ENCODE measurements at regions not wholly inside any gene's neighbourhood (a gene's known extent, or its start where the extent isn't known, plus 50 kb on each side); places are given as distances from the start of the nearest gene placed in this dataset.

DNA sequence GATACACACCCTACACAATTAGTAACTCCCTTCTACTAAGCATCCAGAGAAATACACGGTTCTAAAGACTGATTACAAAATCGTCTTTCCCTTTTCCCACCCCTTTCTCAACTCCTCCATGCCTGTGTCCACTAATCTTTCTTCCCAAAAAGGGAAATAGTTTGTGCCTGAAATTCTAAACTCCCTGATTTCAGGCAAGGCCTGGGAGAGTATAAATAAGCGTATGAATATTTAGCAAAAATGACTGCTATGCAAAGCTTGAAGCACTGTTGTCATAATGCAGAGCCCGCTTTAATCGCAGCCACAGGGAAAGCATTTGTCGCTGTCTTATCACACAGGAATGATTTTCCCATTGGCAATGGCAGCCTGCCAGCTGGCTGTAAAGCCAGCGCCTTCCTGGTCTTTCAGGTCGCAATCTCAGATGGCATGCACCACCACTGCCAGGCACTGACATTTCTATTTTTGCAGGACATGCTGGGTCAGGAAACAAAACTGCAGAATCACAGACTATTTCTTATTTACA, 142.9 kb upstream of the PCGF5 start:
- DNase-seq (ENCODE audit: low read depth, low spot score) (no peak), FAIRE-seq (peak; percentile 29)
- Histone ChIP-seq H3K9ac (ENCODE audit: control insufficient read depth, extremely low read depth, insufficient read depth, low read length) (no peak overlapping the region), H3K27me3 (ENCODE audit: control insufficient read depth, extremely low read depth, insufficient read depth, low read length) (peaks cover 21% of the 10 kb centered on the region), H4K20me1 (ENCODE audit: control insufficient read depth, extremely low read depth, insufficient read depth, low read length) (no peaks in the 10 kb centered on the region), H2AFZ (ENCODE audit: control insufficient read depth, low read length) (no peak overlapping the region), H3K4me1 (ENCODE audit: control insufficient read depth, extremely low read depth, insufficient read depth, low read length) (peaks cover 4% of the 10 kb centered on the region), H3K9me1 (ENCODE audit: control insufficient read depth, extremely low read depth, insufficient read depth, low read length) (no peaks in the 10 kb centered on the region), H3K27ac (ENCODE audit: control insufficient read depth, insufficient read depth, low read length) (no peak overlapping the region), H3K79me2 (ENCODE audit: control insufficient read depth, insufficient read depth, low read length) (no peaks in the 10 kb centered on the region), H3K36me3 (ENCODE audit: control insufficient read depth in 2 of 2, extremely low read depth in 1 of 2, insufficient read depth in 2 of 2, low read length in 2 of 2) (no peaks in the 10 kb centered on the region), H3K4me2 (ENCODE audit: control insufficient read depth, extremely low read depth, insufficient read depth, low read depth, low read length) (peak overlapping the region; percentile 28), H3K9me3 (ENCODE audit: control insufficient read depth, low read depth, low read length) (no peaks in the 10 kb centered on the region), H3K4me3 (ENCODE audit: control insufficient read depth in 2 of 3, extremely low read depth in 1 of 3, insufficient read depth in 2 of 3, low read depth in 1 of 3, low read length in 3 of 3) (no peak overlapping the region)
- no peak for TF ChIP-seq EZH2 (IDR thresholded peaks at IDR 0.05; ENCODE audit: low read length)
- TF ChIP-seq, protein P1, sequence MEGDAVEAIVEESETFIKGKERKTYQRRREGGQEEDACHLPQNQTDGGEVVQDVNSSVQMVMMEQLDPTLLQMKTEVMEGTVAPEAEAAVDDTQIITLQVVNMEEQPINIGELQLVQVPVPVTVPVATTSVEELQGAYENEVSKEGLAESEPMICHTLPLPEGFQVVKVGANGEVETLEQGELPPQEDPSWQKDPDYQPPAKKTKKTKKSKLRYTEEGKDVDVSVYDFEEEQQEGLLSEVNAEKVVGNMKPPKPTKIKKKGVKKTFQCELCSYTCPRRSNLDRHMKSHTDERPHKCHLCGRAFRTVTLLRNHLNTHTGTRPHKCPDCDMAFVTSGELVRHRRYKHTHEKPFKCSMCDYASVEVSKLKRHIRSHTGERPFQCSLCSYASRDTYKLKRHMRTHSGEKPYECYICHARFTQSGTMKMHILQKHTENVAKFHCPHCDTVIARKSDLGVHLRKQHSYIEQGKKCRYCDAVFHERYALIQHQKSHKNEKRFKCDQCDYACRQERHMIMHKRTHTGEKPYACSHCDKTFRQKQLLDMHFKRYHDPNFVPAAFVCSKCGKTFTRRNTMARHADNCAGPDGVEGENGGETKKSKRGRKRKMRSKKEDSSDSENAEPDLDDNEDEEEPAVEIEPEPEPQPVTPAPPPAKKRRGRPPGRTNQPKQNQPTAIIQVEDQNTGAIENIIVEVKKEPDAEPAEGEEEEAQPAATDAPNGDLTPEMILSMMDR (optimal IDR thresholded peaks at IDR 0.05 in 1 of 3, IDR thresholded peaks at IDR 0.05 in 1 of 3, conservative IDR thresholded peaks at IDR 0.05 in 1 of 3; ENCODE audit: extremely low read depth in 1 of 3, insufficient read depth in 2 of 3, low read length in 3 of 3) = no peak
- dilution Hi-C loops (cut with MboI; ENCODE audit: extremely low pct_ligation_motif_present, low sequenced_read_pairs) = no loop called here

DNA sequence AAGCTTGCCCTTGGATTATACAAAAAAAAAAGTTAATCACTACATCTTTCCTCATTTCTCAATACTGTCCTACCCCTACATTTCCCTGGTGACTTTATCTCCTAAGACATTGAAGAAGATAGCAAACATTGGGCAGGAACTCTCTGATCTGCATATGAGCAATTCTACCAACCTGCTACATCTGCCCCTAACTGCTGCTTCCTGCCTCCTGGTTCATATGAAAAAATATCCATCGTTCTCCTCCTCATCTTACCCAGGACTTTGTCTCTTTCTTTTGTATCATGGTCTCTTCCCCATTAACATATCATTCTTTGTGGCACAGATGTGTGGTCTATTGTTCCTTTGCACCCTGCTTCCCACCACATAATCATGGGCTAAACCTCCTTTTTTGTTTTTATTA, 139.7 kb upstream of the PCGF5 start:
- no peak overlapping the region for H3K27ac ChIP-seq (ENCODE audit: control insufficient read depth, insufficient read depth, low read length)
- no peaks in the 10 kb centered on the region for H3K36me3 ChIP-seq (ENCODE audit: control insufficient read depth in 2 of 2, extremely low read depth in 1 of 2, insufficient read depth in 2 of 2, low read length in 2 of 2)
- H3K9ac ChIP-seq (ENCODE audit: control insufficient read depth, extremely low read depth, insufficient read depth, low read length) = no peak overlapping the region
- H3K4me1 ChIP-seq (ENCODE audit: control insufficient read depth, extremely low read depth, insufficient read depth, low read length) = peaks cover 4% of the 10 kb centered on the region
- TF ChIP-seq, protein P1 (optimal IDR thresholded peaks at IDR 0.05 in 1 of 3, IDR thresholded peaks at IDR 0.05 in 1 of 3, conservative IDR thresholded peaks at IDR 0.05 in 1 of 3; ENCODE audit: extremely low read depth in 1 of 3, insufficient read depth in 2 of 3, low read length in 3 of 3) = no peak
- TF ChIP-seq EZH2 (IDR thresholded peaks at IDR 0.05; ENCODE audit: low read length) = no peak
- no peaks in the 10 kb centered on the region for H4K20me1 ChIP-seq (ENCODE audit: control insufficient read depth, extremely low read depth, insufficient read depth, low read length)
- peaks cover 21% of the 10 kb centered on the region for H3K27me3 ChIP-seq (ENCODE audit: control insufficient read depth, extremely low read depth, insufficient read depth, low read length)
- no peak overlapping the region for H3K4me3 ChIP-seq (ENCODE audit: control insufficient read depth in 2 of 3, extremely low read depth in 1 of 3, insufficient read depth in 2 of 3, low read depth in 1 of 3, low read length in 3 of 3)
- dilution Hi-C loops (cut with MboI; ENCODE audit: extremely low pct_ligation_motif_present, low sequenced_read_pairs) = no loop called here
- H3K9me3 ChIP-seq (ENCODE audit: control insufficient read depth, low read depth, low read length) = no peaks in the 10 kb centered on the region
- FAIRE-seq = no peak
- H3K79me2 ChIP-seq (ENCODE audit: control insufficient read depth, insufficient read depth, low read length) = no peaks in the 10 kb centered on the region
- no peak for DNase-seq (ENCODE audit: low read depth, low spot score)
- no peaks in the 10 kb centered on the region for H3K9me1 ChIP-seq (ENCODE audit: control insufficient read depth, extremely low read depth, insufficient read depth, low read length)
- no peak overlapping the region for H3K4me2 ChIP-seq (ENCODE audit: control insufficient read depth, extremely low read depth, insufficient read depth, low read depth, low read length)
- H2AFZ ChIP-seq (ENCODE audit: control insufficient read depth, low read length) = no peak overlapping the region

Data from keratinocyte (primary cell).